ENCODE measurements at regions not wholly inside any gene's neighbourhood (a gene's known extent, or its start where the extent isn't known, plus 50 kb on each side); places are given as distances from the start of the nearest gene placed in this dataset.
"Not testable (repeated sequence)": the region's sequence is repeated elsewhere in the genome, so short reads cannot be mapped to it uniquely, and the experiment has no call there.

- POLR2A ChIA-PET = no interaction called here
- ATAC-seq (replicated peaks in 1 of 4) = no peak
- H3K27me3 Mint-ChIP-seq = no peaks in the 10 kb centered on the region
These were observed 334.0 kb upstream of the RGS17 start for GRCh38 chr6:153465050-153465449.

DNA sequence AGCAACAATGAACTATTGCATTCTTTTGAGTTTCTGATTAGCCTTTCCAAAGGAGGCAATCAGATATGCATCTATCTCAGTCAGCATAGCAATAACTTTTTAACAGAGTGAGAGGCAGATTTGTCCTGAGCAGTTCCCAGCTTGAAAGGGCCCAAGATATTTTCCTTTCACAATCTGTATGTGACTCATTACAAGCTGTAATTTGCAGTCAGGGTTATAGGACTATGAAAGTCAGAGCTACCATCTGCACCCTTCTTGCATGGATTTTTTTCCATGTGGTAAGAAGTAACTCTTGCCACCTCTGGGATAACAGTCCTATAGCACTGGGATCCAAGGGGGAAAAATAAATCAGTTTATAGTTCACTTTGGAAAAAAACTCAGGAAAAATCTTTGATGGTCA is 318.2 kb upstream of the RGS17 start:
- no peaks in the 10 kb centered on the region for H3K36me3 ChIP-seq (ENCODE audit: control insufficient read depth in 2 of 2, extremely low read depth in 1 of 2, insufficient read depth in 1 of 2, low read length in 1 of 2)
- Mint-ChIP-seq H3K4me3 (no peak overlapping the region), H3K27me3 (no peaks in the 10 kb centered on the region), H3K36me3 (no peaks in the 10 kb centered on the region), H3K27ac (no peak overlapping the region), H3K4me1 (no peaks in the 10 kb centered on the region), H3K9me3 (peaks cover 0 to 2% (median 0%) of the 10 kb centered on the region in 3 donors)
- H3K4me3 ChIP-seq (ENCODE audit: control insufficient read depth in 1 of 2, extremely low read depth in 1 of 2, low read length in 1 of 2) = no peak overlapping the region
- H3K9me3 ChIP-seq = no peaks in the 10 kb centered on the region
- ChIA-PET POLR2A (no interaction called here), CTCF (no interaction called here)
- H3K27ac ChIP-seq (ENCODE audit: low read length) = no peak overlapping the region
- no peaks in the 10 kb centered on the region for H3K27me3 ChIP-seq (replicated peaks in 1 of 2; ENCODE audit: control insufficient read depth in 2 of 2, extremely low read depth in 1 of 2, insufficient read depth in 2 of 2, low read length in 1 of 2)
- ATAC-seq (replicated peaks in 1 of 4) = no peak
- DNase-seq = no peak
- no peaks in the 10 kb centered on the region for H3K4me1 ChIP-seq (ENCODE audit: control insufficient read depth in 1 of 2, extremely low read depth in 1 of 2, insufficient read depth in 2 of 2, low read length in 2 of 2)

More at GRCh38 chr6:153465050-153465449, 334.0 kb upstream of the RGS17 start:
- Histone ChIP-seq H3K9me3 (no peaks in the 10 kb centered on the region), H3K4me3 (ENCODE audit: control insufficient read depth in 1 of 2, extremely low read depth in 1 of 2, low read length in 1 of 2) (no peak overlapping the region), H3K27ac (ENCODE audit: low read length) (no peak overlapping the region), H3K27me3 (replicated peaks in 1 of 2; ENCODE audit: control insufficient read depth in 2 of 2, extremely low read depth in 1 of 2, insufficient read depth in 2 of 2, low read length in 1 of 2) (no peaks in the 10 kb centered on the region), H3K36me3 (ENCODE audit: control insufficient read depth in 2 of 2, extremely low read depth in 1 of 2, insufficient read depth in 1 of 2, low read length in 1 of 2) (no peaks in the 10 kb centered on the region), H3K4me1 (ENCODE audit: control insufficient read depth in 1 of 2, extremely low read depth in 1 of 2, insufficient read depth in 2 of 2, low read length in 2 of 2) (no peaks in the 10 kb centered on the region)
- peaks cover 0 to 7% (median 2%) of the 10 kb centered on the region in 3 donors for H3K9me3 Mint-ChIP-seq
- H3K27ac Mint-ChIP-seq = no peak overlapping the region
- no peaks in the 10 kb centered on the region for H3K4me1 Mint-ChIP-seq
- H3K36me3 Mint-ChIP-seq = no peaks in the 10 kb centered on the region
- CTCF ChIA-PET = no interaction called here
- DNase-seq = no peak
- no CpG with 5 or more reads among the region's 2 CpGs for WGBS (ENCODE audit: insufficient coverage)
- H3K4me3 Mint-ChIP-seq = no peak overlapping the region

GRCh38 chr6:153442749-153443148 is 311.7 kb upstream of the RGS17 start:
- H3K27ac ChIP-seq (ENCODE audit: low read length); ATAC-seq (replicated peaks in 1 of 4); H3K36me3 ChIP-seq (ENCODE audit: control insufficient read depth in 2 of 2, extremely low read depth in 1 of 2, insufficient read depth in 1 of 2, low read length in 1 of 2); H3K4me3 Mint-ChIP-seq; H3K27me3 ChIP-seq (replicated peaks in 1 of 2; ENCODE audit: control insufficient read depth in 2 of 2, extremely low read depth in 1 of 2, insufficient read depth in 2 of 2, low read length in 1 of 2); DNase-seq; H3K4me1 ChIP-seq (ENCODE audit: control insufficient read depth in 1 of 2, extremely low read depth in 1 of 2, insufficient read depth in 2 of 2, low read length in 2 of 2); H3K27me3 Mint-ChIP-seq; H3K4me3 ChIP-seq (ENCODE audit: control insufficient read depth in 1 of 2, extremely low read depth in 1 of 2, low read length in 1 of 2); H3K9me3 ChIP-seq; H3K36me3 Mint-ChIP-seq; H3K4me1 Mint-ChIP-seq; POLR2A ChIA-PET; CTCF ChIA-PET; H3K9me3 Mint-ChIP-seq; H3K27ac Mint-ChIP-seq: not testable (repeated sequence)
- WGBS (ENCODE audit: insufficient coverage) = no CpG with 5 or more reads among the region's 2 CpGs

DNA sequence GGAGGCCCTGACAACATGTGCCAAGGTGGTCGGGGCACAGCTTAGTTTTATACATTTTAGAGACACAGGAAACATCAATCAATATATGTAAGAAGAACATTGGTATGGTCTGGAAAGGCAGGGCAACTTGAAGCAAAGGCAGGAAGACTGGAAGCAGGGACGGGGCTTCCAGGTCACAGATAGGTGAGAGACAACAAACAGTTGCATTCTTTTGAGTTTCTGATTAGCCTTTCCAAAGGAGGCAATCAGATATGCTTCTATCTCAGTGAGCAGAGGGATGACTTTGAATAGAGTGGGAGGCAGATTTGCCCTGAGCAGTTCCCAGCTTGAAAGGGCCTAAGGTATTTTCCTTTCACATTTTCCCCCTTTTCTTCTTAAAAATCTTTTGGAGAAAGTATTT is 311.0 kb upstream of the RGS17 start:
- no peak for DNase-seq
- ChIA-PET CTCF (no interaction called here), POLR2A (no interaction called here)
- no peak overlapping the region for H3K4me3 ChIP-seq (ENCODE audit: control insufficient read depth in 1 of 2, extremely low read depth in 1 of 2, low read length in 1 of 2)
- no peaks in the 10 kb centered on the region for H3K36me3 ChIP-seq (ENCODE audit: control insufficient read depth in 2 of 2, extremely low read depth in 1 of 2, insufficient read depth in 1 of 2, low read length in 1 of 2)
- H3K27ac ChIP-seq (ENCODE audit: low read length) = no peak overlapping the region
- no peaks in the 10 kb centered on the region for H3K4me1 Mint-ChIP-seq
- H3K27me3 ChIP-seq (replicated peaks in 1 of 2; ENCODE audit: control insufficient read depth in 2 of 2, extremely low read depth in 1 of 2, insufficient read depth in 2 of 2, low read length in 1 of 2) = no peaks in the 10 kb centered on the region
- H3K9me3 Mint-ChIP-seq = peaks cover 0 to 6% (median 2%) of the 10 kb centered on the region in 3 donors
- ATAC-seq (replicated peaks in 1 of 4) = no peak
- 0% methylated on average over 1 of the region's 2 CpGs for WGBS (ENCODE audit: insufficient coverage)
- H3K4me3 Mint-ChIP-seq = no peak overlapping the region
- H3K9me3 ChIP-seq = no peaks in the 10 kb centered on the region
- H3K27me3 Mint-ChIP-seq = no peaks in the 10 kb centered on the region
- no peaks in the 10 kb centered on the region for H3K36me3 Mint-ChIP-seq
- H3K4me1 ChIP-seq (ENCODE audit: control insufficient read depth in 1 of 2, extremely low read depth in 1 of 2, insufficient read depth in 2 of 2, low read length in 2 of 2) = no peaks in the 10 kb centered on the region
- H3K27ac Mint-ChIP-seq = no peak overlapping the region

GRCh38 chr6:153437193-153437592 is 306.1 kb upstream of the RGS17 start:
- DNase-seq (no peak), ATAC-seq (replicated peaks in 1 of 4) (no peak)
- H3K36me3 ChIP-seq (ENCODE audit: control insufficient read depth in 2 of 2, extremely low read depth in 1 of 2, insufficient read depth in 1 of 2, low read length in 1 of 2) = no peaks in the 10 kb centered on the region
- H3K27ac ChIP-seq (ENCODE audit: low read length) = no peak overlapping the region
- ChIA-PET POLR2A (interaction anchor here in 1 of 2 donors (0.6 kb wide), 1 partner anchor 43 kb away, joined by 5 read pairs; no protein-coding TSS in a partner anchor), CTCF (interaction anchor here in 1 of 2 donors (0.6 kb wide), 1 partner anchor 59 kb away, joined by 3 read pairs; no protein-coding TSS in a partner anchor)
- H3K9me3 Mint-ChIP-seq = peaks cover 0 to 2% (median 0%) of the 10 kb centered on the region in 3 donors
- H3K27me3 ChIP-seq (replicated peaks in 1 of 2; ENCODE audit: control insufficient read depth in 2 of 2, extremely low read depth in 1 of 2, insufficient read depth in 2 of 2, low read length in 1 of 2) = no peaks in the 10 kb centered on the region
- H3K27ac Mint-ChIP-seq = no peak overlapping the region
- H3K4me1 ChIP-seq (ENCODE audit: control insufficient read depth in 1 of 2, extremely low read depth in 1 of 2, insufficient read depth in 2 of 2, low read length in 2 of 2) = no peaks in the 10 kb centered on the region
- no peaks in the 10 kb centered on the region for H3K27me3 Mint-ChIP-seq
- no peak overlapping the region for H3K4me3 Mint-ChIP-seq
- H3K4me3 ChIP-seq (ENCODE audit: control insufficient read depth in 1 of 2, extremely low read depth in 1 of 2, low read length in 1 of 2) = no peak overlapping the region
- WGBS (ENCODE audit: insufficient coverage) = 30% methylated on average over 2 of the region's 3 CpGs
- no peaks in the 10 kb centered on the region for H3K4me1 Mint-ChIP-seq
- no peaks in the 10 kb centered on the region for H3K36me3 Mint-ChIP-seq
- no peaks in the 10 kb centered on the region for H3K9me3 ChIP-seq

GRCh38 chr6:153436351-153436750 is 305.3 kb upstream of the RGS17 start:
- DNase-seq (no peak), ATAC-seq (replicated peaks in 1 of 4) (no peak)
- Histone ChIP-seq H3K36me3 (ENCODE audit: control insufficient read depth in 2 of 2, extremely low read depth in 1 of 2, insufficient read depth in 1 of 2, low read length in 1 of 2) (no peaks in the 10 kb centered on the region), H3K4me3 (ENCODE audit: control insufficient read depth in 1 of 2, extremely low read depth in 1 of 2, low read length in 1 of 2) (no peak overlapping the region), H3K4me1 (ENCODE audit: control insufficient read depth in 1 of 2, extremely low read depth in 1 of 2, insufficient read depth in 2 of 2, low read length in 2 of 2) (no peaks in the 10 kb centered on the region), H3K27me3 (replicated peaks in 1 of 2; ENCODE audit: control insufficient read depth in 2 of 2, extremely low read depth in 1 of 2, insufficient read depth in 2 of 2, low read length in 1 of 2) (no peaks in the 10 kb centered on the region), H3K9me3 (no peaks in the 10 kb centered on the region), H3K27ac (ENCODE audit: low read length) (no peak overlapping the region)
- Mint-ChIP-seq H3K9me3 (no peaks in the 10 kb centered on the region), H3K4me1 (no peaks in the 10 kb centered on the region), H3K4me3 (no peak overlapping the region), H3K36me3 (no peaks in the 10 kb centered on the region), H3K27ac (no peak overlapping the region), H3K27me3 (no peaks in the 10 kb centered on the region)
- CTCF ChIA-PET = interaction anchor here in 1 of 2 donors (0.6 kb wide), 1 partner anchor 58 kb away, joined by 3 read pairs; no protein-coding TSS in a partner anchor
- 67% methylated on average over 1 of the region's 5 CpGs for WGBS (ENCODE audit: insufficient coverage)
- POLR2A ChIA-PET = no interaction called here

GRCh38 chr6:153435787-153436186 is 304.7 kb upstream of the RGS17 start:
- H3K4me1 Mint-ChIP-seq = no peaks in the 10 kb centered on the region
- H3K36me3 ChIP-seq (ENCODE audit: control insufficient read depth in 2 of 2, extremely low read depth in 1 of 2, insufficient read depth in 1 of 2, low read length in 1 of 2) = no peaks in the 10 kb centered on the region
- no peaks in the 10 kb centered on the region for H3K36me3 Mint-ChIP-seq
- ChIA-PET POLR2A (no interaction called here), CTCF (no interaction called here)
- H3K9me3 Mint-ChIP-seq = no peaks in the 10 kb centered on the region
- H3K9me3 ChIP-seq = no peaks in the 10 kb centered on the region
- H3K27ac ChIP-seq (ENCODE audit: low read length) = no peak overlapping the region
- H3K4me3 ChIP-seq (ENCODE audit: control insufficient read depth in 1 of 2, extremely low read depth in 1 of 2, low read length in 1 of 2) = no peak overlapping the region
- H3K27me3 Mint-ChIP-seq = no peaks in the 10 kb centered on the region
- no peak overlapping the region for H3K27ac Mint-ChIP-seq
- H3K4me1 ChIP-seq (ENCODE audit: control insufficient read depth in 1 of 2, extremely low read depth in 1 of 2, insufficient read depth in 2 of 2, low read length in 2 of 2) = no peaks in the 10 kb centered on the region
- H3K27me3 ChIP-seq (replicated peaks in 1 of 2; ENCODE audit: control insufficient read depth in 2 of 2, extremely low read depth in 1 of 2, insufficient read depth in 2 of 2, low read length in 1 of 2) = no peaks in the 10 kb centered on the region
- DNase-seq (no peak), ATAC-seq (replicated peaks in 1 of 4) (no peak)
- H3K4me3 Mint-ChIP-seq = no peak overlapping the region
